ENCODE measurements at regions not wholly inside any gene's neighbourhood (a gene's known extent, or its start where the extent isn't known, plus 50 kb on each side); places are given as distances from the start of the nearest gene placed in this dataset.

DNA sequence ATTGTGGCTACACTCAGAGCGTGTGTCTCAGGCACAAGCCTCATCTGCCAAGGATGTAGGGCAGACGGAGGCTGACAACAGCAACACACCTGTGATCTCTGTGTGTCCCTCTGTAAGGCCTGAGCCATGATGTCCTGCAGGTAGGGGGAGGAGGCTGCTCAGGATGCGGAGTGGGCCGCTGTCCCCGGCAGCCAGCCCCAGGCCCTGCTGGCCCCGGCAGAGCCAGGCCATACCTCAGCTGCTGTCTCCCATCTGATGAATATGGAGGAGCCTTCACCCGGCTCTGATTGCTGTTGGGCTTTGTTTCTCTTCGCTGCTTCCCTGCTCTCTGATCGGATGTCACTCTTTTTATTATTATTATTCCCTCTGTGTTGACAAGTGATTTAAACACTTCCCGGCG is 83.6 kb upstream of the NCAM1 start:
- Histone ChIP-seq H3K4me1 (peaks cover 15% of the 10 kb centered on the region), H3K9ac (no peak overlapping the region), H3K27me3 (no peaks in the 10 kb centered on the region), H3K27ac (no peak overlapping the region), H3K9me3 (no peaks in the 10 kb centered on the region), H3K36me3 (no peaks in the 10 kb centered on the region), H4K20me1 (no peaks in the 10 kb centered on the region), H3K4me2 (no peak overlapping the region), H3K4me3 (no peak overlapping the region)
- no peak for TF ChIP-seq Cebpa-rat (IDR thresholded peaks at IDR 0.05)

- no peaks in the 10 kb centered on the region for H3K27me3 ChIP-seq
- TF ChIP-seq Cebpa-rat (IDR thresholded peaks at IDR 0.05): no peak
- no peaks in the 10 kb centered on the region for H4K20me1 ChIP-seq
- no peak overlapping the region for H3K4me2 ChIP-seq
- no peaks in the 10 kb centered on the region for H3K9me3 ChIP-seq
- no peak overlapping the region for H3K9ac ChIP-seq
- no peak overlapping the region for H3K27ac ChIP-seq
- H3K4me1 ChIP-seq: peaks cover 20% of the 10 kb centered on the region
- H3K36me3 ChIP-seq: no peaks in the 10 kb centered on the region
- no peak overlapping the region for H3K4me3 ChIP-seq
Measured at GRCh38 chr11:112878033-112878601, 83.1 kb upstream of the NCAM1 start.

DNA sequence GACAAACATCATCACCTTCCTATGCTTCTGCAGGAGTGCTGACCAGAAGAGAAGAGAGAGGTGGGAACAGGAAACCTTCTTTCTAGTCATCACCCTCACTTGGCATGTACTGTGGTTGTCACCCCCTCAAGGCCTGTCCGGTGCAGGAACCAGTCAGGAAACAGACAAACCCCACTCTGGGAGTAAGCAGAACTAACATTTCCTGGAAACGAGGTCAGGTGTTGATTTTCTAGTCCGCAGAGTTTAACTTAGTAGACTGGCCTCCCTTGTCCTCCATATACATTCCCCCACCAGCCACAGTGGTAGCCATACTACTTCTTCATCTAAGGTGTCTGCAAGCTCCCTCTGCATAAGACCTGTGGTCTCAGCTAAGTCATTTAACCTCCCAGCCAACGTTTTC is 80.7 kb upstream of the NCAM1 start:
- Histone ChIP-seq H3K4me2 (peak overlapping the region; percentile 65), H3K9me3 (no peaks in the 10 kb centered on the region), H3K4me1 (peaks cover 24% of the 10 kb centered on the region), H3K27me3 (no peaks in the 10 kb centered on the region), H3K27ac (no peak overlapping the region), H3K4me3 (no peak overlapping the region), H3K36me3 (no peaks in the 10 kb centered on the region), H3K9ac (no peak overlapping the region), H4K20me1 (no peaks in the 10 kb centered on the region)
- no peak for TF ChIP-seq Cebpa-rat (IDR thresholded peaks at IDR 0.05)

GRCh38 chr11:112881461-112881860 is 79.8 kb upstream of the NCAM1 start:
- no peak for TF ChIP-seq Cebpa-rat (IDR thresholded peaks at IDR 0.05)

DNA sequence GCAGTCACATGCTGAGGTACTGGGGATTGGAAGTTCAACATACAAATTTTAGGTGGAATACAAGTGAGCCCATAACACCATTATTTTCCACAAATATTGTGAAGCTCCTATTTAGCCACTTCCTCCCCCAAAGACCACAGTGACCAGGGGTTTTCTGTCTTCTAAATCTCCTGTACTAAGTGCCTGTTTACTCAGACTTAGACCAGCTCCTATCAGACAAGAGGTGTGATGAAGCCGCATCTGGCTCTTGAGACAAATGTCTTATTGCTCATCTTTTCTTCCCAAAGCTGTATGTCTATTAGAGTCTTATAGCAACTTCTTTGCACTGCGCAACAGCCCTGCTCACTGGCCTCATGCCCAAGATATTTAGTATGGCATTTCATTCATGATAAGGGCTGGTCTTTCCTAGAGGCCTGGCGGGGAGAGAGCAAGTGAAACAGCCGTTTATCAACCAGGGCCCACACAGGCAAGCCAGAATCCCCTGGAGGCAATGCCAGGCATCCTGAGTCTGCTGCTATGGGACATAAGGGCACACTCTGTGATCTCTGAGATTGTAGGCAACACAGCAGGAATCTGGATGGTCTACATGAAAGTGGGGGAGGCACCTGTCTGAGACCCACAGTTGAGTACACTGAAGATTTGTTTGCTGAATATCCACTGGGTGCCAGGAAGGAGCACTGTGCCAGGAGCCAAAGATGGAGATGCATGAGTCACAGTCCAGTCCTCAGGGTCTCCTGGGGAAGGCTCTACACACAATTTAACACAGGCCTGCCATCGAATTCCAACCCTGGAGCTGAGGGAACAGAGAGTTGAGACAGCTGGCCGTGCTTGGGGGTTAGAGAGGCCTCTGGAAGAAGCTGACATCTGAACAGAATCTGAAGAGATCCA is 78.5 kb upstream of the NCAM1 start:
- no peaks in the 10 kb centered on the region for H3K36me3 ChIP-seq
- no peak overlapping the region for H3K27ac ChIP-seq
- H3K4me1 ChIP-seq: peaks cover 24% of the 10 kb centered on the region
- no peak for TF ChIP-seq Cebpa-rat (IDR thresholded peaks at IDR 0.05)
- no peaks in the 10 kb centered on the region for H4K20me1 ChIP-seq
- no peak overlapping the region for H3K4me3 ChIP-seq
- H3K27me3 ChIP-seq: no peaks in the 10 kb centered on the region
- H3K4me2 ChIP-seq: peak overlapping the region; percentile 31
- no peaks in the 10 kb centered on the region for H3K9me3 ChIP-seq
- no peak overlapping the region for H3K9ac ChIP-seq

More at GRCh38 chr11:112881461-112881860, 79.8 kb upstream of the NCAM1 start:
- Histone ChIP-seq H3K27ac (no peak overlapping the region), H3K4me2 (no peak overlapping the region), H3K9me3 (no peaks in the 10 kb centered on the region), H3K9ac (no peak overlapping the region), H3K27me3 (no peaks in the 10 kb centered on the region), H4K20me1 (no peaks in the 10 kb centered on the region), H3K4me3 (no peak overlapping the region), H3K4me1 (peaks cover 24% of the 10 kb centered on the region), H3K36me3 (no peaks in the 10 kb centered on the region)

GRCh38 chr11:112884012-112884767 is 77.0 kb upstream of the NCAM1 start:
- Histone ChIP-seq H3K4me2 (no peak overlapping the region), H4K20me1 (no peaks in the 10 kb centered on the region), H3K4me1 (peaks cover 24% of the 10 kb centered on the region), H3K9me3 (no peaks in the 10 kb centered on the region), H3K36me3 (no peaks in the 10 kb centered on the region), H3K9ac (no peak overlapping the region), H3K27ac (no peak overlapping the region), H3K4me3 (no peak overlapping the region), H3K27me3 (no peaks in the 10 kb centered on the region)
- no peak for TF ChIP-seq Cebpa-rat (IDR thresholded peaks at IDR 0.05)

DNA sequence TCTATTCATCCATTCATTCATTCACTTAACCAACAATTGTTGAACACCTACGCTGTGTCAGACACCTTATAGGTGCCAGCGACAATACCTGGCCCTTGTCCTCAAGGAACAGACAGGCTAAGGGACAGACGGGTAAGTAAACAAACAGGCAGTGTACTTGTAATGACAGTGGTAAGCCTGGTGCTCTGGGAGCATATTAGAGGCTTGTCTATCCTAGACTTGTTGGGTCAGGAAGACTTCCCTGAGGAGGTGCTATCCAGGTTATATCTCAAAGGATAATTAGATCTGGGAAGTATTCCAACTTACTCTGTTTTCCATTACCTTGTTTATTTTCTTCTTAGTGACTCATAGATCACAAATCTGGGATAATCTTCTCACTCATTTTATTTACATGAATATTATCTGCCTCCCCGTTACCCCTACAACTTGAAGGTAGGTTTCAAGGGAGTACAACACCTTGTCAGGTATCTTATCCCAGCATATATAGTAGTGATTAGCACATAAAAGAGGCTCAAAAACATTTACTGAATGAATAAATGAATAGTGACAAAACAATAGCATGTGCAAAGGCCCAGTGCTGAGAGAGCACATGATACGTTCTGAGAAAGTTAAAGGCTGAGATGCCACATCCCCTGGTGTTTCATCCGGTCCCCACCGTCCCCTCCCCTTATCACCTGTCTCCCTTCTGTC is 75.3 kb upstream of the NCAM1 start:
- H3K36me3 ChIP-seq: no peaks in the 10 kb centered on the region
- H3K9me3 ChIP-seq: no peaks in the 10 kb centered on the region
- H3K27ac ChIP-seq: no peak overlapping the region
- H3K4me3 ChIP-seq: no peak overlapping the region
- TF ChIP-seq Cebpa-rat (IDR thresholded peaks at IDR 0.05): no peak
- no peak overlapping the region for H3K9ac ChIP-seq
- H3K4me2 ChIP-seq: no peak overlapping the region
- H3K4me1 ChIP-seq: peaks cover 13% of the 10 kb centered on the region
- H3K27me3 ChIP-seq: no peaks in the 10 kb centered on the region
- H4K20me1 ChIP-seq: no peaks in the 10 kb centered on the region

DNA sequence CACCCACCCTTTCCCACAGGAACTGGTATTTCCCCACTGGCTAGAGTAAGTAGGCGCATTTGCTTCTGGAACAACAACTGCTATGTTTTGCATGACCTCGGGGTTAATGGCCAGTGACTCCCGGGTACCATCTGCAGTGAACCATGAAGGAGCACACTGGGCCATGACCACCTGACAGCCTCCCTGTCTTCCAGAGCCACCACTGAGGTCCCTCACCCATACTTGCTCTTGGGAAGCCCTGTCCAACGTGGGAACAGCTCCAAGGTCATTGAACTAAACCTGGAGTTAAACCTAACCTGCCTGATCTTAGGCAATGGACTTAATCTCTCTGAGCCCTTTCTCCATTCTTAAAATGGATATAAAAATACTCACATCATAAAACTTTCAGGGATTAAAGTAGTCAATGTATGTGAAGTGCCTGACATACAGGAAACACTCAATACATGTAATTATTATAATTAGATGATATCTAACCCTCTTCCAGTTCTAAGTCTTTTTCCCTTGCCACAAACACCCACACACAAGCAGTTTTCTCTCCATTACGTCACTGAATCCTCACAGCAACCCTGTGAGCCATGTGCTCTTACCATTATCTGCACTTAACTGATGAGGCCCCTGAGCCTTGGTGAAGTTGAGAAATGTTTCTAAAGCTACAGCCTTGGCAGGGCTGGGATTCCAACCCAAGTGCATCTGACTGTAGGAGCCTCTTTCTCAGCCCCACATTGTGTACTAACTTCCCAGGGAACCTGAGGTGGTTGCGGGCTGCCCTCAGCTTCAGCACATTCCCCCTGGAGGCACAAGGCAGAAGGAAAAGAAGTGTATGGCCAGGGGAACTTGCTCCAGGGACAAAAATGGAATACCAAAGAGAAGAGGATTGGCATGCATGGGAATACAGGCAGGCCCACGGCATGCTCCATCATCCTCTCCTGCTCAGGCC is 74.5 kb upstream of the NCAM1 start:
- no peaks in the 10 kb centered on the region for H3K36me3 ChIP-seq
- TF ChIP-seq Cebpa-rat (IDR thresholded peaks at IDR 0.05): no peak
- no peak overlapping the region for H3K27ac ChIP-seq
- H3K9me3 ChIP-seq: no peaks in the 10 kb centered on the region
- no peak overlapping the region for H3K9ac ChIP-seq
- H3K4me1 ChIP-seq: peaks cover 12% of the 10 kb centered on the region
- no peaks in the 10 kb centered on the region for H4K20me1 ChIP-seq
- no peak overlapping the region for H3K4me2 ChIP-seq
- no peak overlapping the region for H3K4me3 ChIP-seq
- H3K27me3 ChIP-seq: no peaks in the 10 kb centered on the region

GRCh38 chr11:112889446-112889845 is 71.8 kb upstream of the NCAM1 start:
- no peak overlapping the region for H3K27ac ChIP-seq
- H3K4me3 ChIP-seq: no peak overlapping the region
- H3K4me2 ChIP-seq: no peak overlapping the region
- H3K9me3 ChIP-seq: no peaks in the 10 kb centered on the region
- no peak for TF ChIP-seq Cebpa-rat (IDR thresholded peaks at IDR 0.05)
- no peaks in the 10 kb centered on the region for H4K20me1 ChIP-seq
- H3K4me1 ChIP-seq: no peaks in the 10 kb centered on the region
- no peak overlapping the region for H3K9ac ChIP-seq
- no peaks in the 10 kb centered on the region for H3K36me3 ChIP-seq
- no peaks in the 10 kb centered on the region for H3K27me3 ChIP-seq

Data from BLaER1 (cell line).